K562 (cell line): ENCODE measurements at regions not wholly inside any gene's neighbourhood (a gene's known extent, or its start where the extent isn't known, plus 50 kb on each side); places are given as distances from the start of the nearest gene placed in this dataset.
A peak's percentile ranks its signal among the peaks of the same experiment; 100 is the strongest.

Experiments
- ARID3A ChIP-seq: IDR thresholded peaks from 2 replicates; pipeline ENCODE4 v1.6.1; 2012; ENCODE audit warnings: low read depth, low read length, improper control_type of control experiment, borderline replicate concordance
- CBX3 ChIP-seq, 2 experiments: IDR thresholded peaks; 1 replicate in 1 of 2; 2 replicates in 1 of 2; pipeline ENCODE4 v1.6.1; 2012; ENCODE audit warnings: inconsistent platforms in 2 of 2, low read length in 2 of 2, borderline replicate concordance in 1 of 2, control low read depth in 1 of 2
- CEBPB ChIP-seq: fragments of 450-650 bp; IDR thresholded peaks from 2 replicates; pipeline ENCODE4 v1.6.1; 2016; ENCODE audit warnings: missing genetic modification characterization, missing compliant biosample characterization
- CTCF ChIP-seq, 3 experiments: IDR thresholded peaks in 2 of 3; conservative IDR thresholded peaks in 1 of 3; 2 replicates each; pipeline ENCODE4 v1.5.1; 2011 to 2012; ENCODE audit warnings: low read length in 3 of 3, mild to moderate bottlenecking in 3 of 3, control low read depth in 2 of 3, improper control_type of control experiment in 1 of 3, inconsistent platforms in 1 of 3, low read depth in 1 of 3, mixed read lengths in 1 of 3, moderate library complexity in 1 of 3; ENCODE audit not compliant: insufficient read depth in 2 of 3
- DMBX1 ChIP-seq: fragments of 250-450 bp; sonication (Bioruptor Pico); IDR thresholded peaks from 2 replicates; pipeline ENCODE4 v1.8.0; 2022; ENCODE audit warnings: inconsistent platforms, mild to moderate bottlenecking, moderate library complexity, borderline replicate concordance
- MYC ChIP-seq, 2 experiments: fragments of 250-450 bp in 1 of 2; sonication (Bioruptor Pico) in 1 of 2; IDR thresholded peaks; 2 replicates each; pipeline versions ENCODE4 v1.5.1 to v1.6.1; 2012 to 2021; ENCODE audit warnings: low read depth in 2 of 2, borderline replicate concordance in 1 of 2, improper control_type of control experiment in 1 of 2, low read length in 1 of 2, mild to moderate bottlenecking in 1 of 2, moderate library complexity in 1 of 2
- NFE2L1 ChIP-seq: fragments of 450-650 bp; IDR thresholded peaks from 2 replicates; pipeline ENCODE4 v1.6.1; 2016; ENCODE audit warnings: missing genetic modification characterization, low read depth, mild to moderate bottlenecking, missing compliant biosample characterization, moderate library complexity, borderline replicate concordance
- PHF8 ChIP-seq: fragments of 200-600 bp; sonication (generic); IDR thresholded peaks from 2 replicates; pipeline ENCODE4 v1.6.1; 2012; ENCODE audit warnings: mixed run types, mild to moderate bottlenecking, inconsistent platforms, low read length, moderate library complexity, borderline replicate concordance
- PREB ChIP-seq: sonication (generic); formaldehyde crosslinking; IDR thresholded peaks from 2 replicates; pipeline ENCODE4 v1.8.1; 2023; ENCODE audit warnings: mild to moderate bottlenecking, missing genetic modification reagents
- PTTG1 ChIP-seq: fragments of 450-650 bp; IDR thresholded peaks from 2 replicates; pipeline ENCODE4 v1.6.1; 2016; ENCODE audit warnings: low read depth, mild to moderate bottlenecking, missing genetic modification characterization, missing compliant biosample characterization
- RB1 ChIP-seq: fragments of 450-650 bp; IDR thresholded peaks from 2 replicates; pipeline ENCODE4 v1.6.1; 2017; ENCODE audit warnings: low read depth, mild to moderate bottlenecking
- TAL1 ChIP-seq: fragments of 450-650 bp; IDR thresholded peaks from 2 replicates; pipeline ENCODE4 v1.6.1; 2016; ENCODE audit warnings: mild to moderate bottlenecking
- ZMIZ1 ChIP-seq, 2 experiments: fragments of 150-350 bp in 1 of 2; IDR thresholded peaks; 2 replicates each; pipeline ENCODE4 v1.6.1; 2012 to 2016; ENCODE audit warnings: low read depth in 2 of 2, low read length in 2 of 2, mild to moderate bottlenecking in 1 of 2, moderate library complexity in 1 of 2
- ZNF134 ChIP-seq: fragments of 250-450 bp; sonication (Bioruptor Pico); conservative IDR thresholded peaks from 2 replicates; pipeline ENCODE4 v1.4.0; 2020
- ZNF511 ChIP-seq: sonication (generic); formaldehyde crosslinking; IDR thresholded peaks from 2 replicates; pipeline ENCODE4 v1.8.0; 2022; ENCODE audit warnings: mild to moderate bottlenecking, missing genetic modification reagents
- ZNF512 ChIP-seq: IDR thresholded peaks from 2 replicates; pipeline ENCODE4 v1.6.1; 2016; ENCODE audit warnings: missing genetic modification characterization, missing compliant biosample characterization

GRCh38 chr5:66415208-66415607, 181.0 kb upstream of the MAST4 start (continued):
- no peak for TF ChIP-seq ZMIZ1 (IDR thresholded peaks at IDR 0.05; ENCODE audit: low read depth in 2 of 2, low read length in 2 of 2)
- TF ChIP-seq RB1, result no peak
- TF ChIP-seq ZNF511 (CRISPR knock-in tag), result no peak
- TF ChIP-seq ARID3A, result no peak
- TF ChIP-seq PTTG1 (tag), result no peak
- TF ChIP-seq ZNF512 (tag), result no peak
- no peak for TF ChIP-seq PREB (CRISPR knock-in tag)
- TF ChIP-seq ZNF134 (CRISPR knock-in tag), result no peak
- TF ChIP-seq CEBPB (tag), result no peak
- no peak for TF ChIP-seq CBX3 (IDR thresholded peaks at IDR 0.05; ENCODE audit: borderline replicate concordance in 1 of 2, low read length in 2 of 2)
- no peak for TF ChIP-seq CTCF (IDR thresholded peaks at IDR 0.05 in 2 of 3, conservative IDR thresholded peaks at IDR 0.05 in 1 of 3; ENCODE audit: insufficient read depth in 2 of 3, low read depth in 1 of 3, low read length in 3 of 3)
- no peak for TF ChIP-seq PHF8
- no peak for TF ChIP-seq DMBX1
- peak; percentile 70 for TF ChIP-seq NFE2L1 (tag)
- TF ChIP-seq MYC (IDR thresholded peaks at IDR 0.05; ENCODE audit: low read depth, low read length), result no peak
- no peak for TF ChIP-seq MYC (CRISPR knock-in tag; IDR thresholded peaks at IDR 0.05; ENCODE audit: borderline replicate concordance, low read depth)
- no peak for TF ChIP-seq TAL1
